GM18867 (cell line): ENCODE measurements at regions not wholly inside any gene's neighbourhood (a gene's known extent, or its start where the extent isn't known, plus 50 kb on each side); places are given as distances from the start of the nearest gene placed in this dataset.
"Not testable (repeated sequence)": the region's sequence is repeated elsewhere in the genome, so short reads cannot be mapped to it uniquely, and the experiment has no call there.

ENCODE experiments used
- ATAC-seq: cut with Tn5 transposase; IDR thresholded peaks from one replicate; pipeline ENCODE4 v1.9.1; 2021; ENCODE audit warnings: mild to moderate bottlenecking, moderate library complexity; ENCODE audit not compliant: unreplicated experiment

DNA sequence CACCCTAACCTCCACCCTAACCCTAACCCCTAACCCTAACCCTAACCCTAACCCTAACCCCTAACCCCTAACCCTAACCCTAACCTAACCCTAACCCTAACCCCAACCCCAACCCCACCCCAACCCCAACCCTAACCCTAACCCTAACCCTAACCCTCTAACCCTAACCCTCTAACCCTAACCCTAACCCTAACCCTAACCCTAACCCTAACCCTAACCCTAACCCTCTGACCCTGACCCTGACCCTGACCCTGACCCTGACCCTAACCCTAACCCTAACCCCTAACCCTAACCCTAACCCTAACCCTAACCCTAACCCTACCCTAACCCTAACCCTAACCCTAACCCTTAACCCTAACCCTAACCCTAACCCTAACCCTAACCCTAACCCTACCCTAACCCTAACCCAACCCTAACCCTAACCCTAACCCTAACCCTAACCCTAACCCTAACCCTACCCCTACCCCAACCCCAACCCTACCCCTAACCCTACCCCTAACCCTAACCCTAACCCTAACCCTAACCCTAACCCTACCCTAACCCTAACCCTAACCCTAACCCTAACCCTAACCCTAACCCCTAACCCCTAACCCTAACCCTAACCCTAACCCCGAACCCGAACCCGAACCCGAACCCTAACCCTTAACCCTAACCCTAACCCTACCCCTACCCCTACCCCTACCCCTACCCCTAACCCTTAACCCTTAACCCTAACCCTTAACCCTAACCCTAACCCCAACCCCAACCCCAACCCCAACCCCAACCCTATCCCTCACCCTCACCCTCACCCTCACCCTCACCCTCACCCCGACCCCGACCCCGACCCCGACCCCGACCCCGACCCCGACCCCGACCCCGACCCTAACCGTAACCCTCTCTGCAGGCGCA, 186.2 kb upstream of the CHL1 start:
- ATAC-seq, result not testable (repeated sequence)

DNA sequence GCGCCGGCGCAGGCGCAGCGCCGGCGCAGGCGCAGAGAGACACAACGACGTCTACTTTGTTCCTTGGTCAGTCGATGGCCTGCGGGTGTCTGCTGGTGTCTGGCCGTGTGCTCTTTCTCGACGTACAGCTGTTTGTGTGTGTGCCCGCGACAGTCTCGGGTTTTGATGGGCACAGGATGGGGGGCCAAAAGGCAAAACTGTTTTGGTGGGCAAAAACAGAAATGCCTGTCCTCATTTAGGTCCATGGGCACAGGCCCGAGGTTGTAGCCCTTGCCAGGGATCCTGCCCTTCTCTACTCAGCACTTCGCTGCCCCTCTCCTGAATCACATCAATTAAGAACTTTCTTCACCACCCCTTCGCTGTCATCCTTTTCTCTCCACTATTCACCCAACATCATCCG, 184.8 kb upstream of the CHL1 start:
- no peak for ATAC-seq

DNA sequence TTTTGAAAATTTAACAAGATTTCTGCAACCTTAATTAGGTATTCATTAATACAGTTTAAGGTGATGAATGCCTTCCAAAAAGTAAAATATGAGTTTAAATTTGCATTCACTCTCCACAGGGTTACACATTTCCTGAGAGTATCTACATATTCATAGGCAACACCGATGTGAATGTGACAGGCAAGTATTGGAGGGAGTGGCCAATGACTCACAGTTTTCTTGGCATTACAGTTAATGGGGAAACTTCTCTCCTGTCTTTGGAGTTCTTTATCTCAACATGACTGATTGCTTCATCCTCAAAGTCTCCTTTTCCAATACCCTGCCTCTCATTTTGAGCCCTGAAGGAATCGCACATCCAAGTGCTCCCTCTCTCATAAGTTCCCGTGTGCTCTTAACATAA, 181.9 kb upstream of the CHL1 start:
- ATAC-seq, result no peak

DNA sequence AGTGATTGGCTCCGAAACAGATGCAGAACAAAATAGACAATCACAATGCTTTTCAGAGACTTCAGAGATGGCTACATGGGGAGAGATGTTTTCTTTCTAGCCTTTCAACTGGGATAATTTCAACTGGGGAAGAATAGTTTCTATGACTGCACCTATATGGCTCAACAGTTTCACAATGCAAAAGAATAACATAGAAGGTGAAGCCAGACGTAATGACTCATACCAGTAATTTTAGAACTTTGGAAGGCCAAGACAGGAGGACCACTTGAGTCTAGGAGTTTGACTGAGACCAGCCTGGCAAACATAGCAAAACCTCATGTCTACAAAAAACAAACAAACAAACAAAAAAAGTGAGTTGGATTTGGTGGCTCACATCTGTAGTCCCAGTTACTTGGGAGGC, 180.2 kb upstream of the CHL1 start:
- ATAC-seq, result no peak

DNA sequence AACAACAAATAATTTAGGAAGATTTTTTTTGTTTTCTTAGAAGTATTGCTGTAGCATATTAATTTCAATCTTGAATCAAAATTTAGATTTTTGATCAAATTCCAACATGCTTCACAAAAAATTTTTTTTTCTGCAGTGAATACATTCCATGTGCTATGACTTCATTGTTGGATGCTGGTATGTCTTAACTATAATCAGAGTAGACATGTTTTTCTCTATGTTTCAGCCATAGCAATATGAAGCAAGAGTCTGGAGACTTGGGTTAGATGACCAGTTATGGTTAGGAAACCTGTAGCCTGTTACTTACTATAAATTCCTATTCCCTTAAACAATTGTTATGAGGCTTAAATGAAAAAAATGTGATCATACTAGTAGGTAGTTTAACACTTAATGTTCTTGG, 176.1 kb upstream of the CHL1 start:
- ATAC-seq, result no peak

- no peak for ATAC-seq
These were observed 172.6 kb upstream of the CHL1 start for GRCh38 chr3:24006-24405.

DNA sequence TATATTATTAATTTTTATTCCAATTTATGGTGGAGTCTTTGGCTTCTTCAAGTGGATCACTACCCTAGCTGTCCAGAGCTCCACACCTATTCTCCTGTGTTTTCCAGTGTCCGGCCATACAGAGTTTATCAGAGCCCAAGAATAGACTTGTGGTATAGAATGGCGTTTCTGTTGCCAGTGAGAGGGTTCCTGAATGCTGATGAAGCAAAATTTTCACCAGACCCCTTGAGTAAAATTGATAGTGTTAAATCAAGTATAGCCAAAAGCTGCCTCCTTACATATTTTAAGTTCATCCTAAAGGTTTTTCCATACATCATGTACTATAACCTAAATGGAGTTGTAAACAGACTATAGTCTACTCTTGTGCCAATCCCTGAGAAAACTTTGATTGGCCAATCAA, 171.5 kb upstream of the CHL1 start:
- no peak for ATAC-seq

DNA sequence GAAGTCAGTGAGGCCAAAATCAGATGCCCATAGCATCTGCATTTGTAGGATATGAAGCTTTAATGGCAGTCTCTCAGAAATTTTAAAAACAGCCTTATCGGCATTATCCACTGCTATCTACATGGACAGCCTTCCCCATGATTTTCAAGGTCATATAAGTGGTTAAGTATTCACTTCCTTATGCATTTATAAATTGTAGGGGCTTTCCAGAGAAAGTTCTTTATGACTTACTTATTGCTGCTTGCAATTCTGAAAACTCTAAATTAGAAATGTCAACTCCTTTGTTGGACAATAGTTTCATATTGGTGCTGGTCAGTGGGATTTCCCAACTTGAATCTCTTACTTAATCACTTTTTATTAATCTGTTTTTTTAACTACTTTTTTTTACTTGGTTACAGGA, 160.6 kb upstream of the CHL1 start:
- ATAC-seq, result not testable (repeated sequence)

GRCh38 chr3:42871-43744, 153.5 kb upstream of the CHL1 start:
- ATAC-seq, result peak; percentile 71

- ATAC-seq, result no peak
These were observed 152.4 kb upstream of the CHL1 start for GRCh38 chr3:44028-44676.

- not testable (repeated sequence) for ATAC-seq
These were observed 151.6 kb upstream of the CHL1 start for GRCh38 chr3:44941-45340.

- ATAC-seq, result no peak
These were observed 150.0 kb upstream of the CHL1 start for GRCh38 chr3:46576-46975.

DNA sequence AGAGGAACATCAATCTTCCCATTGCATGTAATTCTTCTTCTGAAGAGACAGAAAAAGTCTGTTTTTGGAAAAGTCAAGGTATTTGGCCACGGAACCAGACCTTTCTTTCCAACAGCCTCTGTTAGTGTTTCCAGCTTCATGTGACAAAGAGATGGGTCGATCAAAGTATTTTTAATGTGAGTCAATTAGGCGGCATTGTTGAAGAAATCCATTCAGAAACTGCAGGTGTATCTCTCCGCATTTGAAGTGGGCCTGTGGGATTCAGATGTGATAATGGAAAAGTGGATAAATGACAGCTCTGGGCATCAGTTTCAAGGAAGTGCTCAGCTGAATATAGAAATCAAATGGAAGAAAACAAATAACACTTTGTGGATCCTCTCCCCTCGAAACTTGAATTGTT, 143.1 kb upstream of the CHL1 start:
- not testable (repeated sequence) for ATAC-seq

- peak; percentile 50 for ATAC-seq
These were observed 142.3 kb upstream of the CHL1 start for GRCh38 chr3:54240-54639.

GRCh38 chr3:56672-57071, 139.9 kb upstream of the CHL1 start:
- no peak for ATAC-seq

DNA sequence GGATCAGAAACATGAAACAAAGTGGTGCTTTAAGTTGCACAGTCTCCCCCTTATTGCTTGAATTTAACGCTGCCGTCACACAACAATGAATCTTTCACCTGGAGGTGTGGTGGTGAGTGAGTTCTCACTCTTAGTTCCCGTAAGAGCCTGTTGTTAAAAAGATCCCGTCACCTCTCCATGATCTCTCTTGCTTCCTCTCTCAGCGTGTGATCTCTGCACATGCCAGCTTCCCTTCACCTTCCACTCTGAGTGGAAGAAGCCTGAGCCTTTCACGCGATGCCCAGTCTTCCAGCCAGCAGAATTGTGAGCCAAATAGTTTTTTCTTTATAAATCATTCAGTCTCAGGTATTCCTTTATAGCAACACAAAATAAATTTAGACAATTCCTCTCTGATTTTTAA, 136.7 kb upstream of the CHL1 start:
- ATAC-seq, result no peak

DNA sequence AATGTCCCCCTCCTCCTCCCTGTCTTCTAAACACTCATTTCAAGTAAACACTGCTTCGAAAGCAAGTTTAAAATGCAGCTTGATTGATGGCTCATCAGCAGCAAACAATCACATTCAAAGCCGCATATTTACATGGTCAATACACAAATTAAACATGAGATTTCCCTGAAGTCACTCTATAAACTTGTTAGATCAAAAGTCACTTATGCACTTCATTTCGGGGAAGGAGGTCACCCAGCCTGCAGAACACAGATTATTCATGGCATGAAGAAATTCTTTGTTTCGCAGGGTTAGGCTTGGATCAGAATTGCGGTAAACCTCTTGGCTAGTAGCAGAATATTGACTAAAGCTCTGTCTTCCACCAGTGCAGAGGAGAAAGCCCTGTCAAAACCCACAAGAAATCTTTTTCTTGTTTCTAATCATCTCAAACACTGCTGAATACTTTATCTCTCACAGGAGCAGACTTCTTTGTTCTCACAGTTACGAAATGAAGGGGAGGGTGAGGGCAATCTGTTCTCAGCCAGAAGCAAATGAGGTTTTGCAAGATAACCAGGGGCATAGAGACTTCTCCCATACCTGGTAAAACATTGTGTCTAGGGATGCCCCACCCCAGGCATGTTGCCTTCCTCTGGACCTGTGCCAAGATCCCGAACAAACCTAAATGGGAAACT, 133.3 kb upstream of the CHL1 start:
- ATAC-seq, result no peak

DNA sequence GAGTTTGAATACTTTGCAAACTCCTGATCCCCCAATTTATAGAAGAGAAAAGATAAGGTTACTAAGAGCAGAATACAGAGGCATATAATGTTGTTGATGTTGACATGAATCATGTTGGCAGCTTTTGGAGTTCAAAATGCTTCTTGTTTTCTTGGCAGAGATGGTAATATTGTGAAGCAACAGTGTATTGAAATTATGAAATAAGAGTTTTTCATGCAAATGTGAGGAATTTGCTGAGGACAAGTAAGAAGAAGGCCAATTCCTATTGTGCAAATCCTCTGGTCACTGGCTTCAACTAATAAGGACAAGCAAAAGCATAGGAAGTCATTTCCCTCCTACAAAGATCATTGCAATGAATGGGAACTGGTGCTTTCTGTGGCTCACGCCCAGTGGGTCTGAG, 126.9 kb upstream of the CHL1 start:
- no peak for ATAC-seq

DNA sequence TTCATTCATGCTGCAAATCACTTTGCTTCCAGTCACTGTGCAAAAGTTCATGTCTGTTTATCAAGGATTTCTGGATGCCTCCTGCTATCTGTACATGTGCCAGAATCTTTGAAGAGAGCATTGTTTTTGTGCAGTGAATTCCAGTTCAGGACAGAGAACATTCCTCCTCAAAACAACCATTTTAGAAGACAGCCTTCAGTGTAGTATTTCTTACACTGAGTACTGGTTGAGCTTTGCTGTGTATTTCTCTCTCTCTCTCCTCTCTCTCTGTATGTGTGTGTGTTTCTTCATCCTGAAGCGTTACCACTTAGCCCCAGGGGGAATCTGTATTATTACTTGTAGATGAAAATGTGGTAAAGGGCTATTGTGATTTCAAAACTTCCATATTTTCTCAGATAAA, 123.8 kb upstream of the CHL1 start:
- ATAC-seq, result no peak

GRCh38 chr3:73271-73670, 123.3 kb upstream of the CHL1 start:
- ATAC-seq, result no peak

DNA sequence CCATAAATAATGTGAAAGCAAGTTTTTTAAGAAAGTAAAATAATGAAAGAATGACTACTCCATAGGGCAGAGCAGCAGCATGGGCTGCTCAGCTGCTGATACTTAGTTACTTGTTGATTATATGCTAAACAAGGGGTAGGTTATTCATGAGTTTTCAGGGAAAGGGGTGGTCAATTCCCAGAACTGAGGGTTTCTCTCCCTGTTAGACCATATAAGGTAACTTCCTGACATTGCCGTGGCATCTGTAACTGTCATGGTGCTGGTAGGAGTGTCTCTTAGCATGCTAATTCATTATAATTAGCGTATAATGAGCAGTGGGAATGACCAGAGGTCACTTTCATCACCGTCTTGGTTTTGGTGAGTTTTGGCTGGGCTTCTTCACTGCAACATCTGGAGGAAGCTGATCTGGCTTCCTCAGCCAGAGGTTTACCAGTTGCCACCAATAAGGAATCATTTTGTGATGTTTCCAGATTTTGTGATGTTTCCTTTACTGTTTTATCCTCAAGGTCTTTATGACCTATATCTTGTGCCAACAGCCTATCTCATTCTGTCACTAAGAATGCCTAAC, 121.8 kb upstream of the CHL1 start:
- no peak for ATAC-seq
